ACC112 (cell line): ENCODE measurements at regions not wholly inside any gene's neighbourhood (a gene's known extent, or its start where the extent isn't known, plus 50 kb on each side); places are given as distances from the start of the nearest gene placed in this dataset.

Experiments
- H2AFZ ChIP-seq: fragments of 200-600 bp; sonication (generic); one replicate; pipeline ENCODE4 v1.6.0; 2017; ENCODE audit warnings: antibody characterized with exemption, low read length; ENCODE audit not compliant: unreplicated experiment
- H3K27ac ChIP-seq: fragments of 200-600 bp; sonication (generic); 2 replicates; pipeline ENCODE4 v1.5.1; 2014; ENCODE audit warnings: low read depth, mild to moderate bottlenecking, antibody characterized with exemption, low read length, moderate library complexity
- H3K27me3 ChIP-seq: fragments of 200-600 bp; sonication (generic); 2 replicates; pipeline ENCODE4 v1.6.1; 2014; ENCODE audit warnings: mild to moderate bottlenecking, antibody characterized with exemption, low read length, moderate library complexity, mixed read lengths; ENCODE audit not compliant: insufficient read depth
- H3K36me3 ChIP-seq: fragments of 200-600 bp; sonication (generic); 2 replicates; pipeline ENCODE4 v1.6.1; 2016; ENCODE audit warnings: mild to moderate bottlenecking, antibody characterized with exemption, low read length, moderate library complexity, mixed read lengths; ENCODE audit not compliant: insufficient read depth
- H3K4me1 ChIP-seq: fragments of 200-600 bp; sonication (generic); one replicate; pipeline ENCODE4 v1.6.1; 2016; ENCODE audit warnings: low read length, mixed read lengths; ENCODE audit not compliant: insufficient read depth, unreplicated experiment, control insufficient read depth
- H3K4me3 ChIP-seq: fragments of 200-600 bp; sonication (generic); 2 replicates; pipeline ENCODE4 v1.5.1; 2014; ENCODE audit warnings: mild to moderate bottlenecking, low read depth, low read length
- H3K79me2 ChIP-seq: fragments of 200-600 bp; sonication (generic); one replicate; pipeline ENCODE4 v1.6.0; 2016; ENCODE audit warnings: low read length; ENCODE audit not compliant: control insufficient read depth, unreplicated experiment, insufficient read depth

DNA sequence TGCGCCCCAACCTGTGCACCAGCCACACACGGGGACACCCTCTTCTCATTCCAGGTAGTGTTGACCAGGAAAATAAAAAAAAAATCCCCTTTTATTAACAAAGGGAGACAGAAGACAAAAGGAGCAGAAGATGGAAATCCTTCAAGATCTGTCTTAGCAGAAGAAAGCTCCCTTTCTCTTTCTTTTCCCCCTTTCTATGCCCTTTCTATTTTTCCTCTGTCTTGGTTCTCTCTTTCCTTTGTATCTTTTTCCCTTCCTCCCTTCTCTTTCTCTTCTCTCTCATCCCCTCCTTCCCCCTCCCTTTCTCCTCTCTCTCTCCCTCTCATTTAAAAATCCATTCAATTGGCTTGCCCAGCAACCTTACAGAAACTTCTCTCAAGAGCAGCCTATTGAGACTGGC lies 254.1 kb upstream of the ZFHX3 start:
- no peaks in the 10 kb centered on the region for H3K4me1 ChIP-seq
- H3K79me2 ChIP-seq, result no peaks in the 10 kb centered on the region
- no peak overlapping the region for H3K27ac ChIP-seq
- H3K27me3 ChIP-seq, result peaks cover 7% of the 10 kb centered on the region
- no peak overlapping the region for H2AFZ ChIP-seq
- H3K4me3 ChIP-seq, result no peak overlapping the region
- H3K36me3 ChIP-seq, result no peaks in the 10 kb centered on the region

DNA sequence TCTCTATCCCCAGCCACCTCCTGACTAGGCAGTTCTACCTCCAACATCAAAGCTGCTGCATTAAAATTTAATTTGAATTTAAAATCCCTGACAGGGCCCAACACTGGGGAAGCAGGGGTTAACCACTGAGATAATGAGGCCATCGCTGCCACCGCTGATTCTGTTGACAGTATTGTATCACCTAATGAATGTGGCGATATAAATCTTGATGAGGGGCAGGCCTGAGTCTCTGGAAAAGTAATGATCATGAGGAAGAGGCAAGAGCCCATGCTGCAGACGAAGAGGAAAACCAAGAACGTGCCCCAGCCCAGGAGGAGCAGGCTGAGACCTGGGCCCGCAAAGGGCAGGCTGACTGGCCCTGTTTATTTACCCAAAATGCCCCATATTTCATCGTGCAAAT lies 251.4 kb upstream of the ZFHX3 start:
- peaks cover 4% of the 10 kb centered on the region; the same call in 1 of the 2 replicates for H3K27me3 ChIP-seq
- no peaks in the 10 kb centered on the region for H3K4me1 ChIP-seq
- no peaks in the 10 kb centered on the region for H3K79me2 ChIP-seq
- no peak overlapping the region for H3K27ac ChIP-seq
- H2AFZ ChIP-seq, result no peak overlapping the region
- H3K4me3 ChIP-seq, result no peak overlapping the region
- no peaks in the 10 kb centered on the region for H3K36me3 ChIP-seq

DNA sequence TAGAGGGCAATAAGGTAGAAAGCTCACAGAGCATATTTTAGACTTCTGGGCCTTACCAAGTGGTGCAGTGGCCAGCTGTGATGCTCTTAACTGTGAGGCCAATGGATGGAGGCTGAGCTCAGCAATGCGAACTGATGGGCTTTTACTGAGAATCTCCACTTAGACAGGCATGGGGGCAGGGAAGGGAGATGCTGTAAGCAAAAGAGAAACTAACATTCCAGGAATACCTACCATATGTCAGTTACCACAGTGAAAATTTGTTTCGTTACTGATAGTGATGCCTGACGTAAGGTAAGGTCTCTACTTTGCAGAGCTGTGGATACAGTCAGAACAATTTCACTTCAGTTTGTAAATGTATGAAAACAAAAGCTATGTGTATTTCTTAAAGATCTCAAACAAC lies 250.6 kb upstream of the ZFHX3 start:
- Histone ChIP-seq H3K36me3 (no peaks in the 10 kb centered on the region), H3K27ac (no peak overlapping the region), H2AFZ (no peak overlapping the region), H3K27me3 (peaks cover 4% of the 10 kb centered on the region; the same call in 1 of the 2 replicates), H3K79me2 (no peaks in the 10 kb centered on the region), H3K4me3 (no peak overlapping the region), H3K4me1 (no peaks in the 10 kb centered on the region)

DNA sequence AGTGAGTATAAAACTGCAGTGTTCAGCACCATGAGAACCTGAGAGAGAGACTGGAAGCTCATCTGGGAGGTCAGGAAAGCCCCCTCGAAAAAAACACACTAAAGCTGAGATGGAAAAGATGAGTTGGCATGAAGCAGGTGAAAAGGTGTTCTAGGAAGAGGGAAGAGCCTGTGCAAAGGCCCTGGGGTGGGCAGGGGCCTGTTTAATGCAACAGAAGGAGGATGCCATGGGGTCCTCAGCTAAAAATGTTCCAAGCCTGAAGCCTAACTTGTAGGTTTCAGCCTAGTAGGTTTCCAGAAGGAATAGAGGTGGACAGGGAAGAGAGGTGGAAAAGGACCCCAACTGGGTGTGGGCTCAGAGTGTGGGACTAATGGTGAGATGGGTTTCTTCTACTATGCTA lies 242.3 kb upstream of the ZFHX3 start:
- Histone ChIP-seq H3K27ac (no peak overlapping the region), H2AFZ (no peak overlapping the region), H3K79me2 (no peaks in the 10 kb centered on the region), H3K36me3 (no peaks in the 10 kb centered on the region), H3K27me3 (peaks cover 14% of the 10 kb centered on the region), H3K4me3 (no peak overlapping the region), H3K4me1 (no peaks in the 10 kb centered on the region)

DNA sequence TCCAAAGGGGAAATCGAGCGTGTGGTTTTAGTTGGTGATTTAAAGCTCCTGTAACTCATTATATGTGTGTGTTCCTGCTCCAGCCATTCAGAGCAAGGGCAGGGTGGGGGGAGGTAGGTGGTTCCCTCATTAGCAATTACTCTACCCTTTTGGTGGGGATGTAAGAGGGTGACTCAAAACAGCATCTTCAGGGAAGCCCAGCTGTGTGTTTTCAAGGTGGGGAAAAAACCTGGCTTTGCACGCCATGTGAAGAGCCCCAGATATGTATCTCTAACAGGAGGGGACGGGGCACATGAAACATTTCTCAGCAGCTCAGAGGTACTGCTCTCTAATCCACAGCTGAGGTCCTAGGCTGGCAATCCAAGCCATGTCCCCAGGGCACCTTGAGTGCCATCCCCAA lies 241.3 kb upstream of the ZFHX3 start:
- no peaks in the 10 kb centered on the region for H3K4me1 ChIP-seq
- no peaks in the 10 kb centered on the region for H3K79me2 ChIP-seq
- no peaks in the 10 kb centered on the region for H3K36me3 ChIP-seq
- H3K27me3 ChIP-seq, result peaks cover 14% of the 10 kb centered on the region
- no peak overlapping the region for H3K4me3 ChIP-seq
- H2AFZ ChIP-seq, result no peak overlapping the region
- H3K27ac ChIP-seq, result no peak overlapping the region

DNA sequence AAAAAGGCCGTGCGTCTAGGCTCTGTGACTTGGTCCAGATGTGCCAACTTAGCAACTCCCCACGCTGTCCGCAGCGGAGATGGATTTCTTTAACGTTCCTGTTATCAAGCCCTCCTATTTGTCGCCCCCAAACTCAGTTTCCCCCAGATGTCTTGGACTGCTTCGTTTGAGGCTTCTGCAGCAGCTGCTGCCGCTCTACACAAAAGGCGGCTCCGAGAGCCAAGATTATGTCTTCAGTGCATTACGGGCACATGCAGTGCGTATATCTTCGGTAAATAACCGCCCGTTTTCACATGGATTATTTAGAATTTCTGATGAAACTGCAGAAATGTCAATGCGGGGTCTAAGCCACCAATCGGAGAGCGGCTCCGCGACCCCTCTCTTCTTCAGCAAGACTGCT lies 240.6 kb upstream of the ZFHX3 start:
- no peak overlapping the region for H3K4me3 ChIP-seq
- no peaks in the 10 kb centered on the region for H3K79me2 ChIP-seq
- peaks cover 14% of the 10 kb centered on the region for H3K27me3 ChIP-seq
- no peaks in the 10 kb centered on the region for H3K36me3 ChIP-seq
- H2AFZ ChIP-seq, result no peak overlapping the region
- no peaks in the 10 kb centered on the region for H3K4me1 ChIP-seq
- H3K27ac ChIP-seq, result no peak overlapping the region

DNA sequence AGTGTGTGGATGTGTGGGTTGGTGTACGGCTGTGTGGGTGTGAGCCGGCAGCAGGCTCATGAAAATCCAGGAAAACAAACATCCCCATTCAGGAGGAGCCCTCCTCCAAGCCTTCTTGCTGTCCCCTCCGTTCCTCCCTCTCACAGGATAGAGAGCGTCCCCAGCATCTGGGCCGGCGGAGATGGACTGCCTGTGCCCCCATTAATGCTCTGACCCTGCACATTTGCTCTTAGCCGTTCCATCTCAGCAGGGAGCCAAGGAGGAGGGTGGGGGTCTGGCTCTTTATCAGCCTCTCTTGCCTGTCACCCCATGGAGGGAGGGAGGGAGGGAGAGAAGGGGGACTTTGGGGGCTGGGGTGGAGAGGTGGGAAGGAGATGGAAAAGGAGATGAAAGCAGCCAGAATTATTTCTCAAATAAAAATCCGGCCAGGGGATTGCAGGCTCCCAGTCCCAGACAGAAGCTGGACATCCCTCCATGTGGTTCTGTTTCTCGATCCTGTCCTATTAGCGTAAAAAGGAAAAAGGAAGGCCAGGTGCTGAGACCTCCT lies 240.0 kb upstream of the ZFHX3 start:
- Histone ChIP-seq H3K27me3 (peaks cover 14% of the 10 kb centered on the region), H3K4me3 (no peak overlapping the region), H3K27ac (no peak overlapping the region), H3K4me1 (no peaks in the 10 kb centered on the region), H3K36me3 (no peaks in the 10 kb centered on the region), H2AFZ (no peak overlapping the region), H3K79me2 (no peaks in the 10 kb centered on the region)

DNA sequence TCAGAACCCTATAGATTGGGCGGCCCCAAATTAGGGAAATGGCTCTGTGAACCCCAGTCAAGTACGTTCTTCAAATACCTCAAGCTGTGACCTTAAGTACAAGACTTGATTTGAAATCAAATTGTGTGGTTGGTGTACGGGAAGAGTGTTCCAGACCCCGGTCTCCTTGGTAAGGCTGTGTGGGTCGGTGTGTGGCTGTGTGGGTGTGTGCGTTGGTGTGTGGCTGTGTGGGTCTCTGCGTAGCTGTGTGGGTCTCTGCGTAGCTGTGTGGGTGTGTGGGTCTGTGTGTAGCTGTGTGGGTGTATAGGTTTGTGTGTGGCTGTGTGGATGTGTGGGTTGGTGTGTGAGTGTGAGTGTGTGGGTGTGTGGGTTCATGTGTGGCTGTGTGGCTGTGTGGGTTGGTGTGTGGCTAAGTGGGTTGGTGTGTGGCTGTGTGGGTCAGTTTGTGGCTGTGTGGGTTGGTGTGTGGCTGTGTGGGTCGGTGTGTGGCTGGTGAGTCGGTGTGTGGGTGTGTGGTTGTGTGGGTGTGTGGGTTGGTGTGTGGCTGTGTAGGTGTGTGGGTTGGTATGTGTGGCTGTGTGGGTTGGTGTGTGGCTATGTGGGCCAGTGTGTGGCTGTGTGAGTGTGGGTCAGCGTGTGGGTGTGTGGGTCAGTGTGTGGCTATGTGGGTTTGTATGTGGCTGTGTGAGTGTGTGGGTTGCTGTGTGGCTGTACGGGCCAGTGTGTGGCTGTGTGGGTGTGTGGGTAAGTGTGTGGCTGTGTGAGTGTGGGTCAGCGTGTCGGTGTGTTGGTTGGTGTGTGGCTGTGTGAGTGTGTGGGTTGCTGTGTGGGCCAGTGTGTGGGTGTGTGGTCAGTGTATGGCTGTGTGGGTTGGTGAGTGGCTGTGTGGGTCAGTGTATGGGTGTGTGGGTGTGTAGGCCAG lies 238.7 kb upstream of the ZFHX3 start:
- H3K4me1 ChIP-seq, result no peaks in the 10 kb centered on the region
- no peak overlapping the region for H3K4me3 ChIP-seq
- H2AFZ ChIP-seq, result no peak overlapping the region
- H3K27me3 ChIP-seq, result 0 out of 2 replicates have a peak, but pooled peaks cover 9% of the 10 kb centered on the region
- no peaks in the 10 kb centered on the region for H3K79me2 ChIP-seq
- H3K27ac ChIP-seq, result no peak overlapping the region
- H3K36me3 ChIP-seq, result no peaks in the 10 kb centered on the region

DNA sequence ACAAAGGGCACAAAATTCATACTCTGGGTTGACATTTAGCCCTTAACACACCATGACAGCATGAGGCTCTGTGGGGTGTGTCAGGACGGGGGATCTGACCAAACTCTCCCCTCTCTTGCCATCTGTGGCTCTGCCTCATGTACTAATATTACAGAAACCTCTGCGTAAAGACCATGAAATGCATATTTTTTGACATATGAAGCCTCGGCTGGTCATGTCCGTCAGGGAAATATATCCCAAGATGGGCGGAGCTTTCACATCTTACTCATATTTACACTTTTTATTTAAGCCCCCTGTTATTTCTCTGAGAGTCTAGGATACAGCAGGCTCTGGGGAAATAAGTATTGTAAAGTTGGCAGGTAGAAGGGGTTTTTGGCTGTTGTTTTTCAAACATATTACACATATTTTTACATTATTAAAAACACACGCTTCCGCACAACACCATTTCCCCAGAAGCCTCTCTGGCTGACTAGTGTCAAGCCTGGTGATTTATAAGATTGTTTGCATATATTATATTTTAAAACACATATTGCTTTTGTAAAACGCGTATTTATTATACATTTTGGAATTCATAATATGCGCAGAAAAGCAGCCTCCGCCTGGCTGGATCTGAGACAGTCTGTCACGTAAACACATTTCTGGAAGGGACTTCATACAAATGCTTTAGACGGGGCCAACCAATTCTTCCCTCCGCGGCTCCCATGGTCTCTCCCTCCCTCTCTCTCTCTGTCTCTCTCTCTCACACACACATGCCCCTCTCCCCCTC lies 237.7 kb upstream of the ZFHX3 start:
- Histone ChIP-seq H3K4me1 (no peaks in the 10 kb centered on the region), H3K4me3 (no peak overlapping the region), H3K79me2 (no peaks in the 10 kb centered on the region), H2AFZ (no peak overlapping the region), H3K27me3 (0 out of 2 replicates have a peak, but pooled peaks cover 9% of the 10 kb centered on the region), H3K27ac (no peak overlapping the region), H3K36me3 (no peaks in the 10 kb centered on the region)

DNA sequence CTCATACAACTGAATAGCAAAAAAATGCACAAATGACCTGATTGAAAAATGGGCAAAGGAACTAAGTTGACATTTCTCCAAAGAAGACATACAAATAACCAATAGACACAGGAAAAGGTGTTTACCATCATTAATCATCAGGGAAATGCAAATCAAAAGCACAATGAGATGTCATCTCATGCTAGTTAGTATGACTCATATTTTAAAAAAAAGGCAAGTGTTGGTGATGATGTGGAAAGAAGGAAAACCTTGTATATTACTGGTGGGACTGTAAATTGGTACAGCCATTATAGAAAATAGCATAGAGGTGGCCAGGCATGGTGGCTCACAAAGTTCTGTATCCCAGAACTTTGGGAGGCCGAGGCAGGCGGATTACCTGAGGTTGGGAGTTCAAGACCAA lies 232.5 kb upstream of the ZFHX3 start:
- H3K27me3 ChIP-seq, result peaks cover 3% of the 10 kb centered on the region; the same call in 1 of the 2 replicates
- H3K79me2 ChIP-seq, result no peaks in the 10 kb centered on the region
- H3K4me1 ChIP-seq, result no peaks in the 10 kb centered on the region
- H2AFZ ChIP-seq, result no peak overlapping the region
- H3K4me3 ChIP-seq, result no peak overlapping the region
- no peak overlapping the region for H3K27ac ChIP-seq
- no peaks in the 10 kb centered on the region for H3K36me3 ChIP-seq
